Breast epithelium (tissue), 4 donors: ENCODE measurements at regions not wholly inside any gene's neighbourhood (a gene's known extent, or its start where the extent isn't known, plus 50 kb on each side); places are given as distances from the start of the nearest gene placed in this dataset.

ENCODE experiments used
- DNase-seq, 2 donors: peaks; one replicate each; pipeline ENCODE4 v3.0.0-alpha.2; 2019; ENCODE audit warnings: low spot score in 2 of 2
- H3K27ac ChIP-seq, 2 donors: fragments of 200-600 bp; sonication (generic) in 1 of 2; one replicate each; pipeline ENCODE4 v1.5.1; 2016 to 2019; ENCODE audit warnings: mild to moderate bottlenecking in 1 of 2
- H3K27me3 ChIP-seq, 2 donors: fragments of 200-600 bp; sonication (generic) in 1 of 2; one replicate each; pipeline versions ENCODE4 v1.5.1 to v1.6.0; 2017 to 2019; ENCODE audit warnings: control low read depth in 1 of 2, mild to moderate bottlenecking in 1 of 2
- H3K36me3 ChIP-seq: fragments of 200-600 bp; one replicate; pipeline ENCODE4 v1.5.1; 2019
- H3K4me1 ChIP-seq, 2 donors: fragments of 200-600 bp; sonication (generic); one replicate each; pipeline ENCODE4 v1.5.1; 2016 to 2019; ENCODE audit warnings: control low read depth in 1 of 2
- H3K4me3 ChIP-seq, 3 donors: fragments of 200-600 bp; sonication (generic); 1 replicate in 2 of 3; 2 replicates in 1 of 3; pipeline ENCODE4 v1.5.1; 2016 to 2019; ENCODE audit warnings: mild to moderate bottlenecking in 3 of 3, moderate library complexity in 2 of 3
- H3K9me3 ChIP-seq, 2 donors: fragments of 200-600 bp; sonication (generic) in 1 of 2; one replicate each; pipeline ENCODE4 v1.5.1; 2016 to 2019; ENCODE audit warnings: control low read depth in 1 of 2
- POLR2A ChIP-seq: fragments of 450-650 bp; IDR thresholded peaks from one replicate; pipeline ENCODE4 v1.6.1; 2016; ENCODE audit warnings: antibody characterized with exemption, mild to moderate bottlenecking, moderate library complexity
- POLR2AphosphoS5 ChIP-seq, 3 donors: sonication (generic); formaldehyde crosslinking; IDR thresholded peaks; one replicate each; pipeline ENCODE4 v1.6.1; 2017; ENCODE audit warnings: antibody characterized with exemption in 3 of 3
- intact Hi-C: fragments of 100-400 bp; cut with DNase I; formaldehyde crosslinking; loops from one replicate; pipeline ENCODE4 v1.15.1; 2023; ENCODE audit warnings: low total_unique reads
- TF ChIP-seq, protein P1 (sequence below), 3 donors: fragments of 450-650 bp; IDR thresholded peaks; one replicate each; pipeline ENCODE4 v1.5.1; 2016 to 2017; ENCODE audit warnings: antibody characterized with exemption in 3 of 3, mild to moderate bottlenecking in 3 of 3, moderate library complexity in 3 of 3

DNA sequence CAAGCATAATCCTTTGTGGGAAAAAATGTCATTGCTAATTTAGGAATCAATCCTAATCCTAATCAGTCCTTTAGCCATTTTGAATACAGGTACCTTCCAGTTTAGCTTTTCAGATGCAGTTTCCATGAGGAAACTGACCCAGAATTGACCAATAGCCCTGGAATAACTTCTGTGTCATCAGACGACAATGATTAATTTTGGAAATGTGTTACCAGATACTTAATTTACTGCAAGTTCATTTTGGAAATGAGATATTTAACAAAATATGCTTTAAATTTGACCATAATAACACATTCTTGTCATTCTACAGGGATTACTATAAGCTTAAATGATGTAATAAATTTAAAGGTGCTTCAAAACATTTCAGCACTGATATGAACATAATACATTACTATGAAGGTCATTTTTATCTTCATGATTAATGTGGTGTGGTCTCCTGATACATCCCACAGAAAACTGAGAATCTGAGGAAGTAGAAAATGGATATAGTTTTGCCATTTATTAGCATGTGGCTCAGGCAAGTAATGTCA lies 129.8 kb upstream of the SH3BP4 start:
- intact Hi-C loops: no loop called here
- H3K4me1 ChIP-seq: no peaks in the 10 kb centered on the region
- no peak overlapping the region for H3K4me3 ChIP-seq
- TF ChIP-seq POLR2AphosphoS5 (IDR thresholded peaks at IDR 0.05): no peak
- TF ChIP-seq POLR2A: no peak
- TF ChIP-seq, protein P1, sequence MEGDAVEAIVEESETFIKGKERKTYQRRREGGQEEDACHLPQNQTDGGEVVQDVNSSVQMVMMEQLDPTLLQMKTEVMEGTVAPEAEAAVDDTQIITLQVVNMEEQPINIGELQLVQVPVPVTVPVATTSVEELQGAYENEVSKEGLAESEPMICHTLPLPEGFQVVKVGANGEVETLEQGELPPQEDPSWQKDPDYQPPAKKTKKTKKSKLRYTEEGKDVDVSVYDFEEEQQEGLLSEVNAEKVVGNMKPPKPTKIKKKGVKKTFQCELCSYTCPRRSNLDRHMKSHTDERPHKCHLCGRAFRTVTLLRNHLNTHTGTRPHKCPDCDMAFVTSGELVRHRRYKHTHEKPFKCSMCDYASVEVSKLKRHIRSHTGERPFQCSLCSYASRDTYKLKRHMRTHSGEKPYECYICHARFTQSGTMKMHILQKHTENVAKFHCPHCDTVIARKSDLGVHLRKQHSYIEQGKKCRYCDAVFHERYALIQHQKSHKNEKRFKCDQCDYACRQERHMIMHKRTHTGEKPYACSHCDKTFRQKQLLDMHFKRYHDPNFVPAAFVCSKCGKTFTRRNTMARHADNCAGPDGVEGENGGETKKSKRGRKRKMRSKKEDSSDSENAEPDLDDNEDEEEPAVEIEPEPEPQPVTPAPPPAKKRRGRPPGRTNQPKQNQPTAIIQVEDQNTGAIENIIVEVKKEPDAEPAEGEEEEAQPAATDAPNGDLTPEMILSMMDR (IDR thresholded peaks at IDR 0.05): no peak
- no peak for DNase-seq
- H3K9me3 ChIP-seq: no peaks in the 10 kb centered on the region
- H3K27ac ChIP-seq: no peak overlapping the region
- H3K36me3 ChIP-seq: no peaks in the 10 kb centered on the region
- H3K27me3 ChIP-seq: no peaks in the 10 kb centered on the region

DNA sequence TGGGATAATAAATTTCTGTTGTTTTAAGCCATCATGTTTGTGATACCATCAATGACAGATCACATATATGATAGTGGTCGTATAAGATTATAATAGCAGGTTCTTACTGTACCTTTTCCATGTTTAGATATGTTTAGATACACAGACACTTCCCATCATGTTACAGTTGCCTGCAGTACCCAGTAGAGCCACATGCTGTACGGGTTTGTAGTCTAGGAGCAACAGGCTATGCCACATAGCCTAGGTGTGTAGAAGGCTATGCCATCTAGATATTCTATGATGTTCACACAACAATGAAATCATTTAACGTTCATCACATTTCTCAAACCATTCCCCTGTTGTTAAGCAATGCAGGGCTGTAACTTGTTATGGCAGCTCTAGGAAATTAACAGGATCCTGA lies 132.9 kb upstream of the SH3BP4 start:
- intact Hi-C loops: no loop called here
- Histone ChIP-seq H3K36me3 (no peaks in the 10 kb centered on the region), H3K27me3 (no peaks in the 10 kb centered on the region), H3K27ac (no peak overlapping the region), H3K4me3 (no peak overlapping the region), H3K4me1 (no peaks in the 10 kb centered on the region), H3K9me3 (no peaks in the 10 kb centered on the region)
- DNase-seq: no peak
- TF ChIP-seq, protein P1 (IDR thresholded peaks at IDR 0.05): peak in 1 of 3 donors; percentile 21
- TF ChIP-seq POLR2A (no peak), POLR2AphosphoS5 (IDR thresholded peaks at IDR 0.05) (no peak)

DNA sequence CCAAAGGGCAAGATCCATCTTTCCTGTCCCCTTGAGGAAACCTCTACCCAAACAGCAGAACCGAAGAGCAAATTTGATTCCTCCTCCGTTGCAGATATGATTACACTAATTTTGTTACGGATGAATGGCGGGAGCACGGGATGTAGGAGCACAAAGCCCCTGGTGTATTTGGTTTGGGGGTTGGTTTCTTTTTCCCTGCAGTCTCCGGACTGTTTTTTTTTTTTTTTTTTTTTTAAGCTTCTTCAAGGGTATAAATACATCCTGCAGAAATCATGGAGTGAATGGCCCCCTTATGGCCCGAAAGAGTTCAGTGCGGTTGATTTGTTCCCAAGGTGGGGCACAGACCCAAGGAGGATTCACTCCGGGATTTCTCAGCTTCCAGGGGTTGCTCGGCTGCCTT lies 135.3 kb upstream of the SH3BP4 start:
- intact Hi-C loops: no loop called here
- Histone ChIP-seq H3K4me1 (no peaks in the 10 kb centered on the region), H3K27me3 (no peaks in the 10 kb centered on the region), H3K36me3 (no peaks in the 10 kb centered on the region), H3K9me3 (no peaks in the 10 kb centered on the region), H3K27ac (no peak overlapping the region), H3K4me3 (no peak overlapping the region)
- no peak for DNase-seq
- TF ChIP-seq, protein P1 (IDR thresholded peaks at IDR 0.05): no peak
- no peak for TF ChIP-seq POLR2AphosphoS5 (IDR thresholded peaks at IDR 0.05)

DNA sequence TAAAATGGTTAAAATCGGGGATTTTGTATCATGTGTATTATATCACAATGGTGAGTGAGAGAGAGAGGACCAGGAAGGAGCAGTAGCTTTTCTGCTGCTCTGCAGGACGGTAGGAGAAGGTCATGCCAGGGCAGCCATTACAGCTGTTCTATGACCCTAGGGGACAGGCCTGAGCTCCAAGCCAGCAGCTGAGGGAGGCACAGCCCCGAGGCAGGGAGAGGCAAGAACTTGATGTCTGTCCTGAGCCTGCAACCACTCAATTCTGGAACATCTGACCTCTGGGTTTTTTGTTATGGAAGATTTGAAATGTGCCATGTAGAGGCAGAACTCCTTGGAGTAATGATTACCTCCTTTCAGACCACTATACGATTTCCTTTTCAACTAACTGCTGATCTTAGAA lies 135.8 kb upstream of the SH3BP4 start:
- Histone ChIP-seq H3K27ac (no peak overlapping the region), H3K4me1 (no peaks in the 10 kb centered on the region), H3K36me3 (no peaks in the 10 kb centered on the region), H3K9me3 (no peaks in the 10 kb centered on the region), H3K27me3 (no peaks in the 10 kb centered on the region), H3K4me3 (no peak overlapping the region)
- intact Hi-C loops: no loop called here
- no peak for DNase-seq
- TF ChIP-seq, protein P1 (IDR thresholded peaks at IDR 0.05): no peak
- TF ChIP-seq POLR2AphosphoS5 (IDR thresholded peaks at IDR 0.05): no peak

- no peak for DNase-seq
- Histone ChIP-seq H3K4me1 (no peaks in the 10 kb centered on the region), H3K9me3 (no peaks in the 10 kb centered on the region), H3K4me3 (no peak overlapping the region), H3K27ac (no peak overlapping the region), H3K27me3 (no peaks in the 10 kb centered on the region), H3K36me3 (no peaks in the 10 kb centered on the region)
- TF ChIP-seq, protein P1 (IDR thresholded peaks at IDR 0.05): no peak
- TF ChIP-seq POLR2AphosphoS5 (IDR thresholded peaks at IDR 0.05) (no peak), POLR2A (no peak)
- intact Hi-C loops: no loop called here
Observed at GRCh38 chr2:234814374-234814773, 137.4 kb upstream of the SH3BP4 start.
